ENCODE measurements at regions not wholly inside any gene's neighbourhood (a gene's known extent, or its start where the extent isn't known, plus 50 kb on each side); places are given as distances from the start of the nearest gene placed in this dataset.

DNA sequence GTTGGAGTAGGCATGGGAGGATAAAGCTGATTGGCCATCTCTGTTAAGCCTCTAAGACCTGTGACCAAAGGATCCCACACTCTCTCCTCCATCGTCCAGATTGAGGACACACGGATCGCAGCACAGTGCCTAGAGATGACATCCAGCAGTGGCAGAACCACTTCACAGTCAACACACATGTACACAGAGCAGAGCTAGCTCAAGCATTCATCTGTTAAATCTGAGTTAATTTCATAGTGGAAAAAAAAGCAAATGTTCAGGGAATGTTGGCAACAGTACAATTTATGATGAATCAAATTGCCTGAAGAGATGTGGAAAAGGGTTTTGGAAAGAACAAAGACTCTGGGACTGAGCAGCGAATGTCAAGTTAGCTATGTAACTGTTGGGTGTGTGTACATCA, 108.1 kb upstream of the PLAAT1 start (continued):
- no peak for TF ChIP-seq GATAD2A (IDR thresholded peaks at IDR 0.05)
- no peak for TF ChIP-seq YY1 (IDR thresholded peaks at IDR 0.05; ENCODE audit: borderline replicate concordance in 1 of 3, control insufficient read depth in 1 of 3, extremely low read depth in 1 of 3, insufficient read depth in 3 of 3, insufficient read length in 1 of 3, insufficient replicate concordance in 2 of 3, low read depth in 1 of 3, low read length in 2 of 3)
- TF ChIP-seq, protein P1, sequence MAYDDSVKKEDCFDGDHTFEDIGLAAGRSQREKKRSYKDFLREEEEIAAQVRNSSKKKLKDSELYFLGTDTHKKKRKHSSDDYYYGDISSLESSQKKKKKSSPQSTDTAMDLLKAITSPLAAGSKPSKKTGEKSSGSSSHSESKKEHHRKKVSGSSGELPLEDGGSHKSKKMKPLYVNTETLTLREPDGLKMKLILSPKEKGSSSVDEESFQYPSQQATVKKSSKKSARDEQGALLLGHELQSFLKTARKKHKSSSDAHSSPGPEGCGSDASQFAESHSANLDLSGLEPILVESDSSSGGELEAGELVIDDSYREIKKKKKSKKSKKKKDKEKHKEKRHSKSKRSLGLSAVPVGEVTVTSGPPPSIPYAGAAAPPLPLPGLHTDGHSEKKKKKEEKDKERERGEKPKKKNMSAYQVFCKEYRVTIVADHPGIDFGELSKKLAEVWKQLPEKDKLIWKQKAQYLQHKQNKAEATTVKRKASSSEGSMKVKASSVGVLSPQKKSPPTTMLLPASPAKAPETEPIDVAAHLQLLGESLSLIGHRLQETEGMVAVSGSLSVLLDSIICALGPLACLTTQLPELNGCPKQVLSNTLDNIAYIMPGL (CRISPR knock-in tag; IDR thresholded peaks at IDR 0.05), result no peak
- no peak for TF ChIP-seq SRSF7 (optimal IDR thresholded peaks at IDR 0.05; ENCODE audit: low read depth, low read length)
- TF ChIP-seq ARNT (IDR thresholded peaks at IDR 0.05), result no peak
- TF ChIP-seq, protein P2, sequence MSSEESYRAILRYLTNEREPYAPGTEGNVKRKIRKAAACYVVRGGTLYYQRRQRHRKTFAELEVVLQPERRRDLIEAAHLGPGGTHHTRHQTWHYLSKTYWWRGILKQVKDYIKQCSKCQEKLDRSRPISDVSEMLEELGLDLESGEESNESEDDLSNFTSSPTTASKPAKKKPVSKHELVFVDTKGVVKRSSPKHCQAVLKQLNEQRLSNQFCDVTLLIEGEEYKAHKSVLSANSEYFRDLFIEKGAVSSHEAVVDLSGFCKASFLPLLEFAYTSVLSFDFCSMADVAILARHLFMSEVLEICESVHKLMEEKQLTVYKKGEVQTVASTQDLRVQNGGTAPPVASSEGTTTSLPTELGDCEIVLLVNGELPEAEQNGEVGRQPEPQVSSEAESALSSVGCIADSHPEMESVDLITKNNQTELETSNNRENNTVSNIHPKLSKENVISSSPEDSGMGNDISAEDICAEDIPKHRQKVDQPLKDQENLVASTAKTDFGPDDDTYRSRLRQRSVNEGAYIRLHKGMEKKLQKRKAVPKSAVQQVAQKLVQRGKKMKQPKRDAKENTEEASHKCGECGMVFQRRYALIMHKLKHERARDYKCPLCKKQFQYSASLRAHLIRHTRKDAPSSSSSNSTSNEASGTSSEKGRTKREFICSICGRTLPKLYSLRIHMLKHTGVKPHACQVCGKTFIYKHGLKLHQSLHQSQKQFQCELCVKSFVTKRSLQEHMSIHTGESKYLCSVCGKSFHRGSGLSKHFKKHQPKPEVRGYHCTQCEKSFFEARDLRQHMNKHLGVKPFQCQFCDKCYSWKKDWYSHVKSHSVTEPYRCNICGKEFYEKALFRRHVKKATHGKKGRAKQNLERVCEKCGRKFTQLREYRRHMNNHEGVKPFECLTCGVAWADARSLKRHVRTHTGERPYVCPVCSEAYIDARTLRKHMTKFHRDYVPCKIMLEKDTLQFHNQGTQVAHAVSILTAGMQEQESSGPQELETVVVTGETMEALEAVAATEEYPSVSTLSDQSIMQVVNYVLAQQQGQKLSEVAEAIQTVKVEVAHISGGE (CRISPR knock-in tag; IDR thresholded peaks at IDR 0.05), result no peak
- no peak for TF ChIP-seq BMI1 (IDR thresholded peaks at IDR 0.05; ENCODE audit: low read length)
- no peak for TF ChIP-seq SMARCE1 (IDR thresholded peaks at IDR 0.05)
- TF ChIP-seq POU5F1 (IDR thresholded peaks at IDR 0.05; ENCODE audit: borderline replicate concordance, low read depth, low read length, partially characterized antibody), result no peak
- TF ChIP-seq HMG20B (CRISPR knock-in tag; IDR thresholded peaks at IDR 0.05), result no peak
